Hepatocyte (in vitro differentiated cells): ENCODE measurements at regions not wholly inside any gene's neighbourhood (a gene's known extent, or its start where the extent isn't known, plus 50 kb on each side); places are given as distances from the start of the nearest gene placed in this dataset.

Experiments
- DNase-seq: peaks from one replicate; pipeline ENCODE4 v3.0.0-alpha.2; 2016; ENCODE audit warnings: low spot score
- H2AFZ ChIP-seq: fragments of 200-600 bp; sonication (generic); 2 replicates; pipeline ENCODE4 v1.6.0; 2016; ENCODE audit warnings: antibody characterized with exemption, mild to moderate bottlenecking
- H3K27ac ChIP-seq: fragments of 200-600 bp; sonication (generic); 2 replicates; pipeline ENCODE4 v1.5.1; 2016; ENCODE audit warnings: mild to moderate bottlenecking
- H3K27me3 ChIP-seq: fragments of 200-600 bp; sonication (generic); 2 replicates; pipeline ENCODE4 v1.6.1; 2016
- H3K36me3 ChIP-seq: fragments of 200-600 bp; sonication (generic); replicated peaks from 2 replicates; pipeline ENCODE4 v1.5.1; 2016; ENCODE audit warnings: low read depth; ENCODE audit not compliant: insufficient read depth
- H3K4me1 ChIP-seq: fragments of 200-600 bp; sonication (generic); 2 replicates; pipeline ENCODE4 v1.5.1; 2016; ENCODE audit warnings: mild to moderate bottlenecking, moderate library complexity; ENCODE audit not compliant: insufficient read depth
- H3K4me2 ChIP-seq: fragments of 200-600 bp; sonication (generic); 2 replicates; pipeline ENCODE4 v1.6.0; 2016
- H3K4me3 ChIP-seq: fragments of 200-600 bp; sonication (generic); 2 replicates; pipeline ENCODE4 v1.5.1; 2016; ENCODE audit warnings: mild to moderate bottlenecking
- H3K79me2 ChIP-seq: fragments of 200-600 bp; sonication (generic); 2 replicates; pipeline ENCODE4 v1.6.0; 2017; ENCODE audit warnings: mild to moderate bottlenecking
- H3K9me2 ChIP-seq: fragments of 200-600 bp; sonication (generic); replicated peaks from 2 replicates; pipeline ENCODE4 v1.6.0; 2017; ENCODE audit warnings: mild to moderate bottlenecking; ENCODE audit not compliant: insufficient read depth
- H3K9me3 ChIP-seq: fragments of 200-600 bp; sonication (generic); 2 replicates; pipeline ENCODE4 v1.5.1; 2016; ENCODE audit warnings: low read depth, mild to moderate bottlenecking
- H4K20me1 ChIP-seq: fragments of 200-600 bp; sonication (generic); 2 replicates; pipeline ENCODE4 v1.6.0; 2016; ENCODE audit warnings: mild to moderate bottlenecking; ENCODE audit not compliant: insufficient read depth, poor library complexity, severe bottlenecking
- EZH2 ChIP-seq: fragments of 200-600 bp; sonication (generic); IDR thresholded peaks from 2 replicates; pipeline ENCODE4 v1.6.1; 2016; ENCODE audit warnings: antibody characterized with exemption, mild to moderate bottlenecking, borderline replicate concordance
- EZH2phosphoT487 ChIP-seq: fragments of 200-600 bp; sonication (generic); IDR thresholded peaks from one replicate; pipeline ENCODE4 v1.6.1; 2018; ENCODE audit warnings: antibody characterized with exemption, mild to moderate bottlenecking, low read depth, moderate library complexity; ENCODE audit not compliant: unreplicated experiment, severe bottlenecking
- WGBS: methylation state at CpG from one replicate; pipeline ENCODE4 v1.1.6; 2016; ENCODE audit warnings: low lambda C conversion rate; ENCODE audit errors: missing lambda C conversion rate; 5-methylcytosine and 5-hydroxymethylcytosine counted together
- TF ChIP-seq, protein P1 (sequence below): fragments of 200-600 bp; sonication (generic); IDR thresholded peaks from 2 replicates; pipeline ENCODE4 v1.5.1; 2016; ENCODE audit warnings: antibody characterized with exemption, mild to moderate bottlenecking; ENCODE audit not compliant: poor library complexity

DNA sequence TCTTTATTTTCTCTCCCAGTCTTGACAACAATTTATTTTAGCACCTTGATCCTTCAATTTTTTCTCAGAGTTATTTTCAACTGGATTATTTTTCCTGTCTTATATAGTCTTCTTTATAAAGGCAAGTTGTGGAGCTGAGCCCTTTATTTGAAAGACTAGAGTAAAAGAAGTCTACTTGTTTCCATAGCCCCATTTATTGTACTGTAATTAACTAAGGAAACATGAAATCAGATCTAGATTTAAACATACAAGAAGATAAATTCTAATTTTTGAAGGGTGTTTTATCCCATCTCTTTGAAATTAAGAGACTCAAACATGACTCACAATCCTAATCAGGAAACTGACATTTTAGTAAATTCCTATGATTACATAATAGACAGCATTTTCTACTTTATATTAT lies 2421.8 kb downstream of the LRRC4C start:
- H4K20me1 ChIP-seq = no peaks in the 10 kb centered on the region
- no peaks in the 10 kb centered on the region for H3K9me2 ChIP-seq
- H3K36me3 ChIP-seq = no peaks in the 10 kb centered on the region
- no peaks in the 10 kb centered on the region for H3K9me3 ChIP-seq
- TF ChIP-seq EZH2phosphoT487 = no peak
- TF ChIP-seq, protein P1, sequence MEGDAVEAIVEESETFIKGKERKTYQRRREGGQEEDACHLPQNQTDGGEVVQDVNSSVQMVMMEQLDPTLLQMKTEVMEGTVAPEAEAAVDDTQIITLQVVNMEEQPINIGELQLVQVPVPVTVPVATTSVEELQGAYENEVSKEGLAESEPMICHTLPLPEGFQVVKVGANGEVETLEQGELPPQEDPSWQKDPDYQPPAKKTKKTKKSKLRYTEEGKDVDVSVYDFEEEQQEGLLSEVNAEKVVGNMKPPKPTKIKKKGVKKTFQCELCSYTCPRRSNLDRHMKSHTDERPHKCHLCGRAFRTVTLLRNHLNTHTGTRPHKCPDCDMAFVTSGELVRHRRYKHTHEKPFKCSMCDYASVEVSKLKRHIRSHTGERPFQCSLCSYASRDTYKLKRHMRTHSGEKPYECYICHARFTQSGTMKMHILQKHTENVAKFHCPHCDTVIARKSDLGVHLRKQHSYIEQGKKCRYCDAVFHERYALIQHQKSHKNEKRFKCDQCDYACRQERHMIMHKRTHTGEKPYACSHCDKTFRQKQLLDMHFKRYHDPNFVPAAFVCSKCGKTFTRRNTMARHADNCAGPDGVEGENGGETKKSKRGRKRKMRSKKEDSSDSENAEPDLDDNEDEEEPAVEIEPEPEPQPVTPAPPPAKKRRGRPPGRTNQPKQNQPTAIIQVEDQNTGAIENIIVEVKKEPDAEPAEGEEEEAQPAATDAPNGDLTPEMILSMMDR = no peak
- H2AFZ ChIP-seq = no peak overlapping the region
- no peaks in the 10 kb centered on the region for H3K27me3 ChIP-seq
- no peaks in the 10 kb centered on the region for H3K79me2 ChIP-seq
- no peak overlapping the region for H3K4me2 ChIP-seq
- H3K4me1 ChIP-seq = no peaks in the 10 kb centered on the region
- no peak overlapping the region for H3K4me3 ChIP-seq
- DNase-seq = no peak
- no peak overlapping the region for H3K27ac ChIP-seq

DNA sequence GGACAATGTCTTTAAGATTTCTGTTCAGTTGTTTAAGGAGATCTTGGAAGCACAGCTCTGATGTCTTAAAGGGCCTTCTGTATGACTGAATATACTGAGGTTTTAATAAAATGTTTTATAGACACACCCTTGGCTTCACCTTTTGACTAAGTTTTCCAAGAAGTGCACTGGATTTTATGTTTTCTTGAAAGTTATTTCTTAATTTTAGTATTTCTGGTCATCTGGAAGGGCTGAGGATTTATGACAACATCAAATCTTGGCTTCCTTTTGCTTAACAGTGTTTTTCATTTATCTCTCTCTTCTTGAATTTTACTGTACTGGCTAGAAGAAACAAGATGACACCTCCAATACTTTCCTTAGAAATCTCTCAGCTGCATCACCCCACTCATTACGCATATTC lies 2423.4 kb downstream of the LRRC4C start:
- Histone ChIP-seq H4K20me1 (no peaks in the 10 kb centered on the region), H3K27ac (no peak overlapping the region), H3K27me3 (no peaks in the 10 kb centered on the region), H3K36me3 (no peaks in the 10 kb centered on the region), H3K4me1 (no peaks in the 10 kb centered on the region), H3K9me3 (no peaks in the 10 kb centered on the region), H3K79me2 (no peaks in the 10 kb centered on the region), H3K4me3 (no peak overlapping the region), H2AFZ (no peak overlapping the region), H3K4me2 (no peak overlapping the region), H3K9me2 (no peaks in the 10 kb centered on the region)
- 91% methylated on average over 1 of the region's 1 CpG for WGBS
- TF ChIP-seq EZH2 (no peak), EZH2phosphoT487 (no peak)
- TF ChIP-seq, protein P1 = no peak
- DNase-seq = no peak

DNA sequence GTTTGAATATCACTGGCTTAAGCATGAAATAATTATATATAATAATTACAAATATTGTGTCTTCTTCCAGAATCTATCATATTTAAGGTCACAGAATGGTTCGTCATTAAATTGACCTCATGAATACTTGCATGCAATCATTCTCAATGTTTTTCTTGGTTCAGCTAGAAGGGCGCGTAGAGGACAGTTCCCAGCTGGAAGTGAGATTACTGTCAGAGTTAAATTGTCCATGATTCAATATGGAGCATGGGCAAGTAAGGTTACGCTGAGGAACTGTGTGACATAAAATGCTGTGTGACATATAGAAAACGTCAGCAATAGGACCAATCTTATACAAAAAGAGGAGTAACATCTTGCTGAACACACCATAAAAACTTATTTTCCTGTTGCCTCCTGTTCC lies 2423.5 kb upstream of the RAG2 start:
- WGBS = 73% methylated on average over 5 of the region's 5 CpGs
- Histone ChIP-seq H4K20me1 (no peaks in the 10 kb centered on the region), H3K9me2 (no peaks in the 10 kb centered on the region), H3K36me3 (no peaks in the 10 kb centered on the region), H3K4me1 (no peaks in the 10 kb centered on the region), H3K27ac (no peak overlapping the region), H3K9me3 (no peaks in the 10 kb centered on the region), H3K79me2 (no peaks in the 10 kb centered on the region), H3K4me3 (no peak overlapping the region), H2AFZ (no peak overlapping the region), H3K4me2 (no peak overlapping the region), H3K27me3 (no peaks in the 10 kb centered on the region)
- TF ChIP-seq EZH2phosphoT487 (no peak), EZH2 (no peak)
- TF ChIP-seq, protein P1 = no peak
- DNase-seq = no peak

DNA sequence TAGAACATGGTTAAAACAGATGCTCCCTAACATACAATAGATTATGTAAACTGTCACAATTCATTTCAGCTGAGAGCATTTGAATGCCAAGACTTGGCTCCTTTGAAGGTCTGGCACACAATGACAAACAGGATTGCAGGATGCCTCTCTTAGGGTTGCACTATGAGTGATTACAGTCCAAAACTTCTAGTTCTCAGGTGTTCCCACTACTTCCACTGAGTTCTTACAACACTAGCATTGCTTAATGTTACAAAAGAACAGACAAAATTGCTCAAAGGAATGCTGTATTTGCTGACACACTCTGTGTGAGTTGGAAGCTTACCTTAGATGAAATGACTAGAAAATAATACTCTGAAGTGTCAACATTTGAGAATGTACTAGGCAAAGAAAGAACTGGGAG lies 2413.8 kb upstream of the RAG2 start:
- Histone ChIP-seq H4K20me1 (no peaks in the 10 kb centered on the region), H3K4me2 (no peak overlapping the region), H3K9me2 (no peaks in the 10 kb centered on the region), H3K4me1 (no peaks in the 10 kb centered on the region), H3K4me3 (no peak overlapping the region), H3K27ac (no peak overlapping the region), H2AFZ (no peak overlapping the region), H3K27me3 (no peaks in the 10 kb centered on the region), H3K79me2 (no peaks in the 10 kb centered on the region), H3K9me3 (no peaks in the 10 kb centered on the region), H3K36me3 (no peaks in the 10 kb centered on the region)
- TF ChIP-seq EZH2phosphoT487 (no peak), EZH2 (no peak)
- TF ChIP-seq, protein P1 = no peak
- no peak for DNase-seq
